GM23248 (cell line): ENCODE measurements at regions not wholly inside any gene's neighbourhood (a gene's known extent, or its start where the extent isn't known, plus 50 kb on each side); places are given as distances from the start of the nearest gene placed in this dataset.

ENCODE experiments used
- EZH2 ChIP-seq: fragments of 200-600 bp; sonication (generic); IDR thresholded peaks from 2 replicates; pipeline ENCODE4 v1.6.1; 2018; ENCODE audit warnings: antibody characterized with exemption, mild to moderate bottlenecking; ENCODE audit not compliant: insufficient read depth, poor library complexity, severe bottlenecking
- EZH2phosphoT487 ChIP-seq: fragments of 200-600 bp; sonication (generic); IDR thresholded peaks from 2 replicates; pipeline ENCODE4 v1.6.1; 2018; ENCODE audit warnings: antibody characterized with exemption, moderate library complexity, mild to moderate bottlenecking, low read depth; ENCODE audit not compliant: insufficient read depth

DNA sequence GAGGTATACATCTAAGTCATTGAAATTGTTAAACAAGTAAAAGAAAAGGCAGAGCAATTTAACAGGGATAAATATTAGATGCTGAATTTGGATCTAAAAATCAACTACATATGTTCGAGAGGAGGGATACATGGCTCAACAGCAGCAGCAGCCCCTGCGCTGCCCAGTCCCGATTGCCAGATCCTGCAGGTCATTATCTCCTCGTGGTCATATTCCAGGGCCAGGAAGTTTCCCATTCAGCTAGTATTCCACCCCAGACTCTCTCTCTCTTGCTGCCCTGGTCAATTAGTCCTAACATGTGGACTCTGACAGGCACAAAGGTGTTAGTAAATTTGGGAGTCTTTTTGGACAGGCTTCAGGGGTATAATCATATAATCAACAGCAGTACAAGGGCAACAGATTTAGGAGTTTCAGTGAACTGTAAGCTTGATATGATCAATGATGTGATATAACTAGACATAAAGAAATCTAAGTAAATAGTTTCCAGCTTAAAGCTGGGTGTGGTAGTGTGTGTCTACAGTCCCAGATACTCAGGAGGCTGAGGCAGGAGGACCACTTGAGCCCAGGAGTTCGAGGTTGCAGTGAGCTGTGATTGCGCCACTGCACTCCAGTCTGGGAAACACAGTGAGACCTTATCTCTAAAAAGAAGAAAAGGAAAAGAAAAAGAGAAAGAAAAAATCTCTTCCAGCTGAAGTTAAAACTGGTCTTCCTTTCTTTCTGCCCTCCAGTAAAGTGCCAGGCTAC is 96.5 kb upstream of the MED13 start:
- TF ChIP-seq EZH2 (no peak), EZH2phosphoT487 (no peak)
